ENCODE measurements at regions not wholly inside any gene's neighbourhood (a gene's known extent, or its start where the extent isn't known, plus 50 kb on each side); places are given as distances from the start of the nearest gene placed in this dataset.

DNA sequence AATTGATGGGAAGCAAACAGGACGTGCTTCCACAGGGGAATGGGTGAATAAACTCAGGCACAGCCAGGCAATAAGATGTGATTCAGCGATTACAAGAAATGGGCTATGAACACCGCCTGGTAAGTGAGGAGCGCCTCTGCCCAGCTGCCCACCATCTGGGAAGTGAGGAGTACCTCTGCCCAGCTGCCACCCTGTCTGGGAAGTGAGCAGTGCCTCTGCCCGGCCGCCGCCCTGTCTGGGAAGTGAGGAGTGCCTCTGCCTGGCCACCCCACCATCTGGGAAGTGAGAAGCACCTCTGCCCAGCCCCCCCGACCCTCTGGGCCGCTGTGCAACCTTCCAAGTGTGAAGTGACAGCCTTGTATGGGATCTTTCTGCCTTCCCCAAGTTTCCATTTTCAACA is 73.2 kb upstream of the PRR5 start (continued):
- no peak for TF ChIP-seq MYBL2 (CRISPR knock-in tag; IDR thresholded peaks at IDR 0.05)
- TF ChIP-seq GABPB1 (CRISPR knock-in tag; IDR thresholded peaks at IDR 0.05) = no peak
- TF ChIP-seq ZNF416 (CRISPR knock-in tag; IDR thresholded peaks at IDR 0.05) = no peak
- TF ChIP-seq IRF2 (CRISPR knock-in tag; IDR thresholded peaks at IDR 0.05; ENCODE audit: borderline replicate concordance, low read depth) = no peak
- TF ChIP-seq, protein P1, sequence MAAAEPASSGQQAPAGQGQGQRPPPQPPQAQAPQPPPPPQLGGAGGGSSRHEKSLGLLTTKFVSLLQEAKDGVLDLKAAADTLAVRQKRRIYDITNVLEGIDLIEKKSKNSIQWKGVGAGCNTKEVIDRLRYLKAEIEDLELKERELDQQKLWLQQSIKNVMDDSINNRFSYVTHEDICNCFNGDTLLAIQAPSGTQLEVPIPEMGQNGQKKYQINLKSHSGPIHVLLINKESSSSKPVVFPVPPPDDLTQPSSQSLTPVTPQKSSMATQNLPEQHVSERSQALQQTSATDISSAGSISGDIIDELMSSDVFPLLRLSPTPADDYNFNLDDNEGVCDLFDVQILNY (CRISPR knock-in tag; IDR thresholded peaks at IDR 0.05) = no peak
- TF ChIP-seq, protein P2, sequence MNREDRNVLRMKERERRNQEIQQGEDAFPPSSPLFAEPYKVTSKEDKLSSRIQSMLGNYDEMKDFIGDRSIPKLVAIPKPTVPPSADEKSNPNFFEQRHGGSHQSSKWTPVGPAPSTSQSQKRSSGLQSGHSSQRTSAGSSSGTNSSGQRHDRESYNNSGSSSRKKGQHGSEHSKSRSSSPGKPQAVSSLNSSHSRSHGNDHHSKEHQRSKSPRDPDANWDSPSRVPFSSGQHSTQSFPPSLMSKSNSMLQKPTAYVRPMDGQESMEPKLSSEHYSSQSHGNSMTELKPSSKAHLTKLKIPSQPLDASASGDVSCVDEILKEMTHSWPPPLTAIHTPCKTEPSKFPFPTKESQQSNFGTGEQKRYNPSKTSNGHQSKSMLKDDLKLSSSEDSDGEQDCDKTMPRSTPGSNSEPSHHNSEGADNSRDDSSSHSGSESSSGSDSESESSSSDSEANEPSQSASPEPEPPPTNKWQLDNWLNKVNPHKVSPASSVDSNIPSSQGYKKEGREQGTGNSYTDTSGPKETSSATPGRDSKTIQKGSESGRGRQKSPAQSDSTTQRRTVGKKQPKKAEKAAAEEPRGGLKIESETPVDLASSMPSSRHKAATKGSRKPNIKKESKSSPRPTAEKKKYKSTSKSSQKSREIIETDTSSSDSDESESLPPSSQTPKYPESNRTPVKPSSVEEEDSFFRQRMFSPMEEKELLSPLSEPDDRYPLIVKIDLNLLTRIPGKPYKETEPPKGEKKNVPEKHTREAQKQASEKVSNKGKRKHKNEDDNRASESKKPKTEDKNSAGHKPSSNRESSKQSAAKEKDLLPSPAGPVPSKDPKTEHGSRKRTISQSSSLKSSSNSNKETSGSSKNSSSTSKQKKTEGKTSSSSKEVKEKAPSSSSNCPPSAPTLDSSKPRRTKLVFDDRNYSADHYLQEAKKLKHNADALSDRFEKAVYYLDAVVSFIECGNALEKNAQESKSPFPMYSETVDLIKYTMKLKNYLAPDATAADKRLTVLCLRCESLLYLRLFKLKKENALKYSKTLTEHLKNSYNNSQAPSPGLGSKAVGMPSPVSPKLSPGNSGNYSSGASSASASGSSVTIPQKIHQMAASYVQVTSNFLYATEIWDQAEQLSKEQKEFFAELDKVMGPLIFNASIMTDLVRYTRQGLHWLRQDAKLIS (CRISPR knock-in tag; IDR thresholded peaks at IDR 0.05; ENCODE audit: borderline replicate concordance) = no peak
- TF ChIP-seq, protein P3, sequence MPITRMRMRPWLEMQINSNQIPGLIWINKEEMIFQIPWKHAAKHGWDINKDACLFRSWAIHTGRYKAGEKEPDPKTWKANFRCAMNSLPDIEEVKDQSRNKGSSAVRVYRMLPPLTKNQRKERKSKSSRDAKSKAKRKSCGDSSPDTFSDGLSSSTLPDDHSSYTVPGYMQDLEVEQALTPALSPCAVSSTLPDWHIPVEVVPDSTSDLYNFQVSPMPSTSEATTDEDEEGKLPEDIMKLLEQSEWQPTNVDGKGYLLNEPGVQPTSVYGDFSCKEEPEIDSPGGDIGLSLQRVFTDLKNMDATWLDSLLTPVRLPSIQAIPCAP (CRISPR knock-in tag; IDR thresholded peaks at IDR 0.05) = no peak
- no peak for TF ChIP-seq ZNF671 (CRISPR knock-in tag; IDR thresholded peaks at IDR 0.05)
- no peak for TF ChIP-seq FOXK1 (CRISPR knock-in tag; IDR thresholded peaks at IDR 0.05)

DNA sequence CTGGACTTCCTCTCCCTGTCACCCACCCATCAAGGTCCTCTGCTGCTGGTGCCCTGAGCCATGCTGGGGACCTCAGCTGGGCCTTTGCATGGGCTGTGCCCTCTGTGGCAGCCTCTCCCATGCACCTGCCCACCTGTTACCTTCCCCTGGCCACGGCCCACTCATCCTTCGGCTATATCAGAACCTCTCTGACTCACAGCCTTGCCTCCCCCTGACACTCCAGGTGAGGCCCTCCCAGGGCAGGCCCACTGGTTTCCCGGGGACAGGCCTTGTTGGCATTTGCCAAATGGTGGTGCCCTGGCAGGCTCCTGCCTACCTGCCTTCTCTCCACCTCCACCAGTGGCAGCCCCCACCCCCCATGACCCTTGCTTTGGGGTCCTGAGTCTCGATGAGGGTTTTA is 73.7 kb upstream of the PRR5 start:
- no peak for DNase-seq (ENCODE audit: low spot score)
- ChIA-PET POLR2A (interaction anchor here (0.5 kb wide), 1 partner anchor 72 kb away, joined by 3 read pairs; no protein-coding TSS in a partner anchor), CTCF (interaction anchor here (0.7 to 5.2 kb wide), 8 partner anchors 13 to 635 kb away, joined by 3 to 44 read pairs (median 6); no protein-coding TSS in a partner anchor)
- Mint-ChIP-seq H3K27ac (no peak overlapping the region), H3K27me3 (ENCODE audit: low read depth) (peaks cover 82% of the 10 kb centered on the region), H3K36me3 (no peaks in the 10 kb centered on the region), H3K9me3 (peaks cover 5% of the 10 kb centered on the region; the same call in 1 of the 2 replicates), H3K4me1 (no peaks in the 10 kb centered on the region), H3K4me3 (no peak overlapping the region)
- ATAC-seq = no peak
- no peak for TF ChIP-seq JAZF1 (CRISPR knock-in tag; IDR thresholded peaks at IDR 0.05)
- TF ChIP-seq HMGA2 (CRISPR knock-in tag; IDR thresholded peaks at IDR 0.05) = no peak
- TF ChIP-seq, protein P4, sequence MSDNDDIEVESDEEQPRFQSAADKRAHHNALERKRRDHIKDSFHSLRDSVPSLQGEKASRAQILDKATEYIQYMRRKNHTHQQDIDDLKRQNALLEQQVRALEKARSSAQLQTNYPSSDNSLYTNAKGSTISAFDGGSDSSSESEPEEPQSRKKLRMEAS (CRISPR knock-in tag; IDR thresholded peaks at IDR 0.05) = no peak
- no peak for TF ChIP-seq ZNF138 (CRISPR knock-in tag; conservative IDR thresholded peaks at IDR 0.05)
- no peak for TF ChIP-seq FOXP1 (CRISPR knock-in tag; IDR thresholded peaks at IDR 0.05; ENCODE audit: borderline replicate concordance)
- TF ChIP-seq CREM (CRISPR knock-in tag; IDR thresholded peaks at IDR 0.05) = no peak
- no peak for TF ChIP-seq ZNF671 (CRISPR knock-in tag; IDR thresholded peaks at IDR 0.05)
- TF ChIP-seq NR3C1 (CRISPR knock-in tag; conservative IDR thresholded peaks at IDR 0.05; ENCODE audit: low read depth) = no peak
- TF ChIP-seq, protein P5, sequence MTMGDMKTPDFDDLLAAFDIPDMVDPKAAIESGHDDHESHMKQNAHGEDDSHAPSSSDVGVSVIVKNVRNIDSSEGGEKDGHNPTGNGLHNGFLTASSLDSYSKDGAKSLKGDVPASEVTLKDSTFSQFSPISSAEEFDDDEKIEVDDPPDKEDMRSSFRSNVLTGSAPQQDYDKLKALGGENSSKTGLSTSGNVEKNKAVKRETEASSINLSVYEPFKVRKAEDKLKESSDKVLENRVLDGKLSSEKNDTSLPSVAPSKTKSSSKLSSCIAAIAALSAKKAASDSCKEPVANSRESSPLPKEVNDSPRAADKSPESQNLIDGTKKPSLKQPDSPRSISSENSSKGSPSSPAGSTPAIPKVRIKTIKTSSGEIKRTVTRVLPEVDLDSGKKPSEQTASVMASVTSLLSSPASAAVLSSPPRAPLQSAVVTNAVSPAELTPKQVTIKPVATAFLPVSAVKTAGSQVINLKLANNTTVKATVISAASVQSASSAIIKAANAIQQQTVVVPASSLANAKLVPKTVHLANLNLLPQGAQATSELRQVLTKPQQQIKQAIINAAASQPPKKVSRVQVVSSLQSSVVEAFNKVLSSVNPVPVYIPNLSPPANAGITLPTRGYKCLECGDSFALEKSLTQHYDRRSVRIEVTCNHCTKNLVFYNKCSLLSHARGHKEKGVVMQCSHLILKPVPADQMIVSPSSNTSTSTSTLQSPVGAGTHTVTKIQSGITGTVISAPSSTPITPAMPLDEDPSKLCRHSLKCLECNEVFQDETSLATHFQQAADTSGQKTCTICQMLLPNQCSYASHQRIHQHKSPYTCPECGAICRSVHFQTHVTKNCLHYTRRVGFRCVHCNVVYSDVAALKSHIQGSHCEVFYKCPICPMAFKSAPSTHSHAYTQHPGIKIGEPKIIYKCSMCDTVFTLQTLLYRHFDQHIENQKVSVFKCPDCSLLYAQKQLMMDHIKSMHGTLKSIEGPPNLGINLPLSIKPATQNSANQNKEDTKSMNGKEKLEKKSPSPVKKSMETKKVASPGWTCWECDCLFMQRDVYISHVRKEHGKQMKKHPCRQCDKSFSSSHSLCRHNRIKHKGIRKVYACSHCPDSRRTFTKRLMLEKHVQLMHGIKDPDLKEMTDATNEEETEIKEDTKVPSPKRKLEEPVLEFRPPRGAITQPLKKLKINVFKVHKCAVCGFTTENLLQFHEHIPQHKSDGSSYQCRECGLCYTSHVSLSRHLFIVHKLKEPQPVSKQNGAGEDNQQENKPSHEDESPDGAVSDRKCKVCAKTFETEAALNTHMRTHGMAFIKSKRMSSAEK (CRISPR knock-in tag; IDR thresholded peaks at IDR 0.05; ENCODE audit: borderline replicate concordance) = no peak
- TF ChIP-seq FOXJ3 (CRISPR knock-in tag; IDR thresholded peaks at IDR 0.05; ENCODE audit: borderline replicate concordance) = no peak
- no peak for TF ChIP-seq ZNF396 (CRISPR knock-in tag; IDR thresholded peaks at IDR 0.05; ENCODE audit: borderline replicate concordance)
- TF ChIP-seq, protein P6, sequence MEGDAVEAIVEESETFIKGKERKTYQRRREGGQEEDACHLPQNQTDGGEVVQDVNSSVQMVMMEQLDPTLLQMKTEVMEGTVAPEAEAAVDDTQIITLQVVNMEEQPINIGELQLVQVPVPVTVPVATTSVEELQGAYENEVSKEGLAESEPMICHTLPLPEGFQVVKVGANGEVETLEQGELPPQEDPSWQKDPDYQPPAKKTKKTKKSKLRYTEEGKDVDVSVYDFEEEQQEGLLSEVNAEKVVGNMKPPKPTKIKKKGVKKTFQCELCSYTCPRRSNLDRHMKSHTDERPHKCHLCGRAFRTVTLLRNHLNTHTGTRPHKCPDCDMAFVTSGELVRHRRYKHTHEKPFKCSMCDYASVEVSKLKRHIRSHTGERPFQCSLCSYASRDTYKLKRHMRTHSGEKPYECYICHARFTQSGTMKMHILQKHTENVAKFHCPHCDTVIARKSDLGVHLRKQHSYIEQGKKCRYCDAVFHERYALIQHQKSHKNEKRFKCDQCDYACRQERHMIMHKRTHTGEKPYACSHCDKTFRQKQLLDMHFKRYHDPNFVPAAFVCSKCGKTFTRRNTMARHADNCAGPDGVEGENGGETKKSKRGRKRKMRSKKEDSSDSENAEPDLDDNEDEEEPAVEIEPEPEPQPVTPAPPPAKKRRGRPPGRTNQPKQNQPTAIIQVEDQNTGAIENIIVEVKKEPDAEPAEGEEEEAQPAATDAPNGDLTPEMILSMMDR (IDR thresholded peaks at IDR 0.05) = no peak
- TF ChIP-seq, protein P7, sequence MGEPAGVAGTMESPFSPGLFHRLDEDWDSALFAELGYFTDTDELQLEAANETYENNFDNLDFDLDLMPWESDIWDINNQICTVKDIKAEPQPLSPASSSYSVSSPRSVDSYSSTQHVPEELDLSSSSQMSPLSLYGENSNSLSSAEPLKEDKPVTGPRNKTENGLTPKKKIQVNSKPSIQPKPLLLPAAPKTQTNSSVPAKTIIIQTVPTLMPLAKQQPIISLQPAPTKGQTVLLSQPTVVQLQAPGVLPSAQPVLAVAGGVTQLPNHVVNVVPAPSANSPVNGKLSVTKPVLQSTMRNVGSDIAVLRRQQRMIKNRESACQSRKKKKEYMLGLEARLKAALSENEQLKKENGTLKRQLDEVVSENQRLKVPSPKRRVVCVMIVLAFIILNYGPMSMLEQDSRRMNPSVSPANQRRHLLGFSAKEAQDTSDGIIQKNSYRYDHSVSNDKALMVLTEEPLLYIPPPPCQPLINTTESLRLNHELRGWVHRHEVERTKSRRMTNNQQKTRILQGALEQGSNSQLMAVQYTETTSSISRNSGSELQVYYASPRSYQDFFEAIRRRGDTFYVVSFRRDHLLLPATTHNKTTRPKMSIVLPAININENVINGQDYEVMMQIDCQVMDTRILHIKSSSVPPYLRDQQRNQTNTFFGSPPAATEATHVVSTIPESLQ (CRISPR knock-in tag; IDR thresholded peaks at IDR 0.05) = no peak

Data from WTC11 (cell line).